HEK293T (cell line): ENCODE measurements at regions not wholly inside any gene's neighbourhood (a gene's known extent, or its start where the extent isn't known, plus 50 kb on each side); places are given as distances from the start of the nearest gene placed in this dataset.

ENCODE experiments used
- CTCF ChIA-PET: fragments of 350-600 bp; formaldehyde crosslinking; extraction: SDS; loops from one replicate; lab custom pipeline; 2021; ENCODE audit warnings: antibody characterized with exemption, inconsistent platforms; lab: Yijun Ruan, JAX
- POLR2A ChIA-PET: fragments of 350-600 bp; formaldehyde crosslinking; extraction: SDS; loops from one replicate; lab custom pipeline; 2020; ENCODE audit warnings: antibody characterized with exemption, inconsistent platforms; lab: Yijun Ruan, JAX
- DNase-seq: peaks from one replicate; pipeline ENCODE4 v3.0.0; 2012; ENCODE audit warnings: mixed read lengths; ENCODE audit errors: extremely low spot score
- ARNT ChIP-seq: fragments of 450-650 bp; IDR thresholded peaks from 2 replicates; pipeline ENCODE4 v1.6.1; 2017; ENCODE audit warnings: mild to moderate bottlenecking
- BHLHE40 ChIP-seq: fragments of 450-650 bp; IDR thresholded peaks from 2 replicates; pipeline ENCODE4 v1.6.1; 2016; ENCODE audit warnings: mild to moderate bottlenecking, moderate library complexity, borderline replicate concordance
- CTBP1 ChIP-seq: fragments of 450-650 bp; IDR thresholded peaks from 2 replicates; pipeline ENCODE4 v1.6.1; 2016; ENCODE audit warnings: borderline replicate concordance
- ELF4 ChIP-seq: fragments of 450-650 bp; IDR thresholded peaks from 2 replicates; pipeline ENCODE4 v1.6.1; 2017; ENCODE audit warnings: antibody characterized with exemption
- FOXA1 ChIP-seq: fragments of 450-650 bp; IDR thresholded peaks from 2 replicates; pipeline ENCODE4 v1.6.1; 2016; ENCODE audit warnings: mild to moderate bottlenecking
- FOXK2 ChIP-seq: fragments of 450-650 bp; IDR thresholded peaks from 2 replicates; pipeline ENCODE4 v1.6.1; 2016; ENCODE audit warnings: mild to moderate bottlenecking
- FOXM1 ChIP-seq: fragments of 450-650 bp; IDR thresholded peaks from 2 replicates; pipeline ENCODE4 v1.6.1; 2017; ENCODE audit warnings: mild to moderate bottlenecking, borderline replicate concordance
- HDGF ChIP-seq: fragments of 450-650 bp; IDR thresholded peaks from 2 replicates; pipeline ENCODE4 v1.6.1; 2017; ENCODE audit warnings: antibody characterized with exemption, borderline replicate concordance
- L3MBTL2 ChIP-seq: fragments of 450-650 bp; conservative IDR thresholded peaks from 2 replicates; pipeline ENCODE4 v1.6.1; 2016; ENCODE audit warnings: mild to moderate bottlenecking
- LEF1 ChIP-seq: fragments of 450-650 bp; IDR thresholded peaks from 2 replicates; pipeline ENCODE4 v1.6.1; 2017; ENCODE audit warnings: mild to moderate bottlenecking, borderline replicate concordance
- NFRKB ChIP-seq: fragments of 450-650 bp; IDR thresholded peaks from 2 replicates; pipeline ENCODE4 v1.6.1; 2016; ENCODE audit warnings: mild to moderate bottlenecking, moderate library complexity
- PKNOX1 ChIP-seq: fragments of 450-650 bp; IDR thresholded peaks from 2 replicates; pipeline ENCODE4 v1.6.1; 2016
- SP1 ChIP-seq: fragments of 450-650 bp; IDR thresholded peaks from 2 replicates; pipeline ENCODE4 v1.6.1; 2017
- SUZ12 ChIP-seq: fragments of 450-650 bp; IDR thresholded peaks from 2 replicates; pipeline ENCODE4 v1.6.1; 2016; ENCODE audit warnings: mild to moderate bottlenecking
- TARDBP ChIP-seq: fragments of 450-650 bp; IDR thresholded peaks from 2 replicates; pipeline ENCODE4 v1.6.1; 2016
- ZNF384 ChIP-seq: fragments of 450-650 bp; IDR thresholded peaks from 2 replicates; pipeline ENCODE4 v1.6.1; 2016

- no peak for TF ChIP-seq NFRKB
- no peak for TF ChIP-seq ARNT
- TF ChIP-seq SP1: no peak
- no peak for TF ChIP-seq TARDBP
- TF ChIP-seq HDGF: no peak
- no peak for TF ChIP-seq PKNOX1
- TF ChIP-seq BHLHE40: no peak
- TF ChIP-seq CTBP1: no peak
- no peak for TF ChIP-seq FOXM1
- TF ChIP-seq ELF4: no peak
- TF ChIP-seq FOXK2: no peak
- no peak for TF ChIP-seq FOXA1
- TF ChIP-seq ZNF384: no peak
- no peak for TF ChIP-seq SUZ12
Measured at GRCh38 chr1:115475901-115476300, 137.9 kb upstream of the NGF start.

GRCh38 chr1:115475252-115475651 lies 137.2 kb upstream of the NGF start:
- POLR2A ChIA-PET: no interaction called here
- no peak for DNase-seq
- CTCF ChIA-PET: interaction anchor here (1.2 kb wide), 1 partner anchor 120 kb away, joined by 4 read pairs; no protein-coding TSS in a partner anchor
- TF ChIP-seq NFRKB (no peak), TARDBP (no peak), PKNOX1 (no peak)

More at GRCh38 chr1:115475901-115476300, 137.9 kb upstream of the NGF start:
- no peak for DNase-seq
- POLR2A ChIA-PET: no interaction called here
- CTCF ChIA-PET: interaction anchor here (1.2 kb wide), 1 partner anchor 120 kb away, joined by 4 read pairs; no protein-coding TSS in a partner anchor

- CTCF ChIA-PET: no interaction called here
- TF ChIP-seq NFRKB: no peak
- no peak for TF ChIP-seq FOXA1
- TF ChIP-seq ELF4: no peak
- TF ChIP-seq TARDBP: no peak
- no peak for TF ChIP-seq ZNF384
- TF ChIP-seq SUZ12: no peak
- no peak for TF ChIP-seq SP1
- no peak for DNase-seq
- POLR2A ChIA-PET: no interaction called here
Measured at GRCh38 chr1:115473986-115474565, 136.0 kb upstream of the NGF start.

GRCh38 chr1:115469703-115470476 lies 131.8 kb upstream of the NGF start:
- ChIA-PET POLR2A (no interaction called here), CTCF (interaction anchor here (0.6 to 2.0 kb wide), 17 partner anchors 9 to 413 kb away, joined by 3 to 14 read pairs (median 4); partner anchors contain the start of gene NGF)

GRCh38 chr1:115467790-115468189 lies 129.7 kb upstream of the NGF start:
- no peak for TF ChIP-seq HDGF
- TF ChIP-seq ARNT: no peak
- no peak for TF ChIP-seq ELF4
- TF ChIP-seq L3MBTL2: no peak
- no peak for TF ChIP-seq SP1
- no peak for TF ChIP-seq SUZ12
- no peak for TF ChIP-seq FOXM1
- no peak for TF ChIP-seq CTBP1
- TF ChIP-seq LEF1: no peak
- TF ChIP-seq PKNOX1: no peak
- no peak for TF ChIP-seq TARDBP
- TF ChIP-seq NFRKB: no peak
- no peak for TF ChIP-seq BHLHE40
- TF ChIP-seq FOXA1: no peak
- no peak for TF ChIP-seq ZNF384
- POLR2A ChIA-PET: no interaction called here
- no peak for DNase-seq
- CTCF ChIA-PET: interaction anchor here (0.6 kb wide), 1 partner anchor 303 kb away, joined by 3 read pairs; no protein-coding TSS in a partner anchor

More at GRCh38 chr1:115469703-115470476, 131.8 kb upstream of the NGF start:
- peak; percentile 82 for DNase-seq
- TF ChIP-seq HDGF (no peak), PKNOX1 (no peak), ARNT (no peak), ELF4 (no peak)

GRCh38 chr1:115467196-115467595 lies 129.1 kb upstream of the NGF start:
- TF ChIP-seq ZNF384 (no peak), NFRKB (no peak), L3MBTL2 (no peak), TARDBP (no peak), SUZ12 (no peak), HDGF (no peak), PKNOX1 (no peak), ELF4 (no peak), FOXK2 (no peak), FOXA1 (no peak)
- POLR2A ChIA-PET: no interaction called here
- no peak for DNase-seq
- CTCF ChIA-PET: interaction anchor here (1.4 kb wide), 1 partner anchor 10 kb away, joined by 3 read pairs; no protein-coding TSS in a partner anchor
